ENCODE measurements at regions not wholly inside any gene's neighbourhood (a gene's known extent, or its start where the extent isn't known, plus 50 kb on each side); places are given as distances from the start of the nearest gene placed in this dataset.

DNA sequence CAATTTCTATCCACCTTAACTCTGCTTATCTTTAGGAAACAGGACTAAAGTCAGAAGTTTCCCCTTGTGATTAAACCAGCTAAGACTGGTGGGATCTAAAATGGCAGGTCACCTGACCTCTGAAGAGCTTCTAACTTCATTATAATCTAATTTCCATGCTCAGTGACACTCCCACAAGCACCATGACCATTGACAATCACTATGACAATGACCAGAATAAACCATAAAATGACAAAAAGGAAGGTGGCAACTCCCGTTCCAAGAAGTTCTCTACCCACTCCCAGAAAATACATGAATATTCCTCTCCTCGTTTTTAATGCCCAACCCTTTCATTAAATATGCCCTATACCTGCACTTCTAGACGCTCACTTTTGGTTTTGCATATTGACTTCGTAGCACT, 471.2 kb upstream of the CCDC54 start:
- no peak for TF ChIP-seq MXI1 (IDR thresholded peaks at IDR 0.05; ENCODE audit: low read depth, low read length)
- no peak for TF ChIP-seq FOXM1 (IDR thresholded peaks at IDR 0.05; ENCODE audit: low read depth)
- no peak for TF ChIP-seq GABPA (IDR thresholded peaks at IDR 0.05; ENCODE audit: low read depth)
- TF ChIP-seq, protein P1, sequence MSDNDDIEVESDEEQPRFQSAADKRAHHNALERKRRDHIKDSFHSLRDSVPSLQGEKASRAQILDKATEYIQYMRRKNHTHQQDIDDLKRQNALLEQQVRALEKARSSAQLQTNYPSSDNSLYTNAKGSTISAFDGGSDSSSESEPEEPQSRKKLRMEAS (IDR thresholded peaks at IDR 0.05; ENCODE audit: low read depth) = no peak
- no peak for TF ChIP-seq TCF12 (IDR thresholded peaks at IDR 0.05)
- TF ChIP-seq JUND (IDR thresholded peaks at IDR 0.05) = no peak
- TF ChIP-seq, protein P2, sequence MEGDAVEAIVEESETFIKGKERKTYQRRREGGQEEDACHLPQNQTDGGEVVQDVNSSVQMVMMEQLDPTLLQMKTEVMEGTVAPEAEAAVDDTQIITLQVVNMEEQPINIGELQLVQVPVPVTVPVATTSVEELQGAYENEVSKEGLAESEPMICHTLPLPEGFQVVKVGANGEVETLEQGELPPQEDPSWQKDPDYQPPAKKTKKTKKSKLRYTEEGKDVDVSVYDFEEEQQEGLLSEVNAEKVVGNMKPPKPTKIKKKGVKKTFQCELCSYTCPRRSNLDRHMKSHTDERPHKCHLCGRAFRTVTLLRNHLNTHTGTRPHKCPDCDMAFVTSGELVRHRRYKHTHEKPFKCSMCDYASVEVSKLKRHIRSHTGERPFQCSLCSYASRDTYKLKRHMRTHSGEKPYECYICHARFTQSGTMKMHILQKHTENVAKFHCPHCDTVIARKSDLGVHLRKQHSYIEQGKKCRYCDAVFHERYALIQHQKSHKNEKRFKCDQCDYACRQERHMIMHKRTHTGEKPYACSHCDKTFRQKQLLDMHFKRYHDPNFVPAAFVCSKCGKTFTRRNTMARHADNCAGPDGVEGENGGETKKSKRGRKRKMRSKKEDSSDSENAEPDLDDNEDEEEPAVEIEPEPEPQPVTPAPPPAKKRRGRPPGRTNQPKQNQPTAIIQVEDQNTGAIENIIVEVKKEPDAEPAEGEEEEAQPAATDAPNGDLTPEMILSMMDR (IDR thresholded peaks at IDR 0.05) = no peak
- no peak for TF ChIP-seq EP300 (IDR thresholded peaks at IDR 0.05; ENCODE audit: borderline replicate concordance in 1 of 2, low read depth in 1 of 2, low read length in 1 of 2)
- no peak for TF ChIP-seq EZH2phosphoT487 (IDR thresholded peaks at IDR 0.05; ENCODE audit: borderline replicate concordance, low read depth)
- TF ChIP-seq TAF1 (IDR thresholded peaks at IDR 0.05; ENCODE audit: borderline replicate concordance, low read depth, low read length) = no peak
- TF ChIP-seq FOXJ3 (CRISPR knock-in tag; IDR thresholded peaks at IDR 0.05) = no peak

Data from SK-N-SH (cell line).